ENCODE measurements at regions not wholly inside any gene's neighbourhood (a gene's known extent, or its start where the extent isn't known, plus 50 kb on each side); places are given as distances from the start of the nearest gene placed in this dataset.

GRCh38 chr5:102554082-102554481 lies 55.3 kb upstream of the SLCO6A1 start:
- Histone ChIP-seq H3K9me3 (no peaks in the 10 kb centered on the region), H3K27me3 (no peaks in the 10 kb centered on the region), H3K4me1 (ENCODE audit: control insufficient read depth in 1 of 2, insufficient read depth in 1 of 2, low read depth in 1 of 2, low read length in 1 of 2) (no peaks in the 10 kb centered on the region), H3K36me3 (no peaks in the 10 kb centered on the region), H3K4me3 (ENCODE audit: low read depth in 1 of 2, low read length in 1 of 2) (no peak overlapping the region), H3K27ac (no peak overlapping the region)
- TF ChIP-seq CTCF (IDR thresholded peaks at IDR 0.05) = no peak

- no peaks in the 10 kb centered on the region for H3K27me3 ChIP-seq
- TF ChIP-seq CTCF (IDR thresholded peaks at IDR 0.05) = no peak
- no peaks in the 10 kb centered on the region for H3K9me3 ChIP-seq
Measured at GRCh38 chr5:102554728-102555127, 55.9 kb upstream of the SLCO6A1 start.

GRCh38 chr5:102561894-102562760 lies 63.3 kb upstream of the SLCO6A1 start:
- Histone ChIP-seq H3K9me3 (no peaks in the 10 kb centered on the region), H3K27me3 (no peaks in the 10 kb centered on the region), H3K4me3 (ENCODE audit: low read depth in 1 of 2, low read length in 1 of 2) (no peak overlapping the region), H3K36me3 (no peaks in the 10 kb centered on the region), H3K27ac (no peak overlapping the region), H3K4me1 (ENCODE audit: control insufficient read depth in 1 of 2, insufficient read depth in 1 of 2, low read depth in 1 of 2, low read length in 1 of 2) (no peaks in the 10 kb centered on the region)
- peak; percentile 14 for TF ChIP-seq CTCF (IDR thresholded peaks at IDR 0.05)

More at GRCh38 chr5:102554728-102555127, 55.9 kb upstream of the SLCO6A1 start:
- Histone ChIP-seq H3K36me3 (no peaks in the 10 kb centered on the region), H3K27ac (no peak overlapping the region), H3K4me3 (ENCODE audit: low read depth in 1 of 2, low read length in 1 of 2) (no peak overlapping the region), H3K4me1 (ENCODE audit: control insufficient read depth in 1 of 2, insufficient read depth in 1 of 2, low read depth in 1 of 2, low read length in 1 of 2) (no peaks in the 10 kb centered on the region)

GRCh38 chr5:102570747-102571146 lies 71.9 kb upstream of the SLCO6A1 start:
- no peak for TF ChIP-seq CTCF (IDR thresholded peaks at IDR 0.05)
- Histone ChIP-seq H3K9me3 (no peaks in the 10 kb centered on the region), H3K27ac (no peak overlapping the region), H3K4me1 (ENCODE audit: control insufficient read depth in 1 of 2, insufficient read depth in 1 of 2, low read depth in 1 of 2, low read length in 1 of 2) (no peaks in the 10 kb centered on the region), H3K36me3 (no peaks in the 10 kb centered on the region), H3K4me3 (ENCODE audit: low read depth in 1 of 2, low read length in 1 of 2) (no peak overlapping the region), H3K27me3 (no peaks in the 10 kb centered on the region)

- no peaks in the 10 kb centered on the region for H3K4me1 ChIP-seq (ENCODE audit: control insufficient read depth in 1 of 2, insufficient read depth in 1 of 2, low read depth in 1 of 2, low read length in 1 of 2)
- no peak overlapping the region for H3K27ac ChIP-seq
- H3K4me3 ChIP-seq (ENCODE audit: low read depth in 1 of 2, low read length in 1 of 2) = no peak overlapping the region
- H3K36me3 ChIP-seq = no peaks in the 10 kb centered on the region
- no peak for TF ChIP-seq CTCF (IDR thresholded peaks at IDR 0.05)
- no peaks in the 10 kb centered on the region for H3K9me3 ChIP-seq
- H3K27me3 ChIP-seq = no peaks in the 10 kb centered on the region
Measured at GRCh38 chr5:102578362-102578761, 79.6 kb upstream of the SLCO6A1 start.

Data from neutrophil (primary cell).